ENCODE measurements at regions not wholly inside any gene's neighbourhood (a gene's known extent, or its start where the extent isn't known, plus 50 kb on each side); places are given as distances from the start of the nearest gene placed in this dataset.

DNA sequence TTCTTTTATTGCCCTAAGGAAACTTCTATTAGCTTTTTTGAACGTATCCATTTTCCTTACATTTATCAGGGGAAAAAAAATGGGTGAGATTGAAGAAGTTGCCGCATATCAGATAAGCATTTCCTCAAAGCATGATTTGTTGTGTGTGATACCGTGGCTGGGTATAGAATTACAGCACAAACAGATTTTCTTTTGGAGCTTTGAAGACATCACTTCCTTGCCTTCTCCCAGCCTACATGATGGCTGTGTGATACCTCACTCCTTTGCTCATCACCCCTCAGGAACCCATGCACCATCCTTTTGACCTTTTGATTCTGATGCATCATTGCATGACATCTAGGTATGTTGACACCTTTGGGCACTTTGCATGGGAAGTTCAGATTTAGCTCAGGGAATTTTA lies 1155.3 kb downstream of the BRD1 start (continued):
- TF ChIP-seq, protein P1, sequence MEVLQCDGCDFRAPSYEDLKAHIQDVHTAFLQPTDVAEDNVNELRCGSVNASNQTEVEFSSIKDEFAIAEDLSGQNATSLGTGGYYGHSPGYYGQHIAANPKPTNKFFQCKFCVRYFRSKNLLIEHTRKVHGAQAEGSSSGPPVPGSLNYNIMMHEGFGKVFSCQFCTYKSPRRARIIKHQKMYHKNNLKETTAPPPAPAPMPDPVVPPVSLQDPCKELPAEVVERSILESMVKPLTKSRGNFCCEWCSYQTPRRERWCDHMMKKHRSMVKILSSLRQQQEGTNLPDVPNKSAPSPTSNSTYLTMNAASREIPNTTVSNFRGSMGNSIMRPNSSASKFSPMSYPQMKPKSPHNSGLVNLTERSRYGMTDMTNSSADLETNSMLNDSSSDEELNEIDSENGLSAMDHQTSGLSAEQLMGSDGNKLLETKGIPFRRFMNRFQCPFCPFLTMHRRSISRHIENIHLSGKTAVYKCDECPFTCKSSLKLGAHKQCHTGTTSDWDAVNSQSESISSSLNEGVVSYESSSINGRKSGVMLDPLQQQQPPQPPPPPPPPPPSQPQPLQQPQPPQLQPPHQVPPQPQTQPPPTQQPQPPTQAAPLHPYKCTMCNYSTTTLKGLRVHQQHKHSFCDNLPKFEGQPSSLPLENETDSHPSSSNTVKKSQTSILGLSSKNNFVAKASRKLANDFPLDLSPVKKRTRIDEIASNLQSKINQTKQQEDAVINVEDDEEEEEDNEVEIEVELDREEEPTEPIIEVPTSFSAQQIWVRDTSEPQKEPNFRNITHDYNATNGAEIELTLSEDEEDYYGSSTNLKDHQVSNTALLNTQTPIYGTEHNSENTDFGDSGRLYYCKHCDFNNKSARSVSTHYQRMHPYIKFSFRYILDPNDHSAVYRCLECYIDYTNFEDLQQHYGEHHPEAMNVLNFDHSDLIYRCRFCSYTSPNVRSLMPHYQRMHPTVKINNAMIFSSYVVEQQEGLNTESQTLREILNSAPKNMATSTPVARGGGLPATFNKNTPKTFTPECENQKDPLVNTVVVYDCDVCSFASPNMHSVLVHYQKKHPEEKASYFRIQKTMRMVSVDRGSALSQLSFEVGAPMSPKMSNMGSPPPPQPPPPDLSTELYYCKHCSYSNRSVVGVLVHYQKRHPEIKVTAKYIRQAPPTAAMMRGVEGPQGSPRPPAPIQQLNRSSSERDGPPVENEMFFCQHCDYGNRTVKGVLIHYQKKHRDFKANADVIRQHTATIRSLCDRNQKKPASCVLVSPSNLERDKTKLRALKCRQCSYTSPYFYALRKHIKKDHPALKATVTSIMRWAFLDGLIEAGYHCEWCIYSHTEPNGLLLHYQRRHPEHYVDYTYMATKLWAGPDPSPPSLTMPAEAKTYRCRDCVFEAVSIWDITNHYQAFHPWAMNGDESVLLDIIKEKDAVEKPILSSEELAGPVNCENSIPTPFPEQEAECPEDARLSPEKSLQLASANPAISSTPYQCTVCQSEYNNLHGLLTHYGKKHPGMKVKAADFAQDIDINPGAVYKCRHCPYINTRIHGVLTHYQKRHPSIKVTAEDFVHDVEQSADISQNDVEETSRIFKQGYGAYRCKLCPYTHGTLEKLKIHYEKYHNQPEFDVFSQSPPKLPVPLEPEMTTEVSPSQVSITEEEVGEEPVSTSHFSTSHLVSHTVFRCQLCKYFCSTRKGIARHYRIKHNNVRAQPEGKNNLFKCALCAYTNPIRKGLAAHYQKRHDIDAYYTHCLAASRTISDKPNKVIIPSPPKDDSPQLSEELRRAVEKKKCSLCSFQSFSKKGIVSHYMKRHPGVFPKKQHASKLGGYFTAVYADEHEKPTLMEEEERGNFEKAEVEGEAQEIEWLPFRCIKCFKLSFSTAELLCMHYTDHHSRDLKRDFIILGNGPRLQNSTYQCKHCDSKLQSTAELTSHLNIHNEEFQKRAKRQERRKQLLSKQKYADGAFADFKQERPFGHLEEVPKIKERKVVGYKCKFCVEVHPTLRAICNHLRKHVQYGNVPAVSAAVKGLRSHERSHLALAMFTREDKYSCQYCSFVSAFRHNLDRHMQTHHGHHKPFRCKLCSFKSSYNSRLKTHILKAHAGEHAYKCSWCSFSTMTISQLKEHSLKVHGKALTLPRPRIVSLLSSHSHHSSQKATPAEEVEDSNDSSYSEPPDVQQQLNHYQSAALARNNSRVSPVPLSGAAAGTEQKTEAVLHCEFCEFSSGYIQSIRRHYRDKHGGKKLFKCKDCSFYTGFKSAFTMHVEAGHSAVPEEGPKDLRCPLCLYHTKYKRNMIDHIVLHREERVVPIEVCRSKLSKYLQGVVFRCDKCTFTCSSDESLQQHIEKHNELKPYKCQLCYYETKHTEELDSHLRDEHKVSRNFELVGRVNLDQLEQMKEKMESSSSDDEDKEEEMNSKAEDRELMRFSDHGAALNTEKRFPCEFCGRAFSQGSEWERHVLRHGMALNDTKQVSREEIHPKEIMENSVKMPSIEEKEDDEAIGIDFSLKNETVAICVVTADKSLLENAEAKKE (CRISPR knock-in tag; IDR thresholded peaks at IDR 0.05): no peak
- TF ChIP-seq EZH2phosphoT487 (IDR thresholded peaks at IDR 0.05; ENCODE audit: unreplicated experiment) (no peak), NANOG (IDR thresholded peaks at IDR 0.05; ENCODE audit: borderline replicate concordance) (no peak), JUNB (IDR thresholded peaks at IDR 0.05; ENCODE audit: unreplicated experiment) (no peak), ZNF331 (CRISPR knock-in tag; IDR thresholded peaks at IDR 0.05; ENCODE audit: low read depth) (no peak), STAT1 (IDR thresholded peaks at IDR 0.05; ENCODE audit: unreplicated experiment) (no peak), CREB1 (CRISPR knock-in tag; IDR thresholded peaks at IDR 0.05; ENCODE audit: low read depth) (no peak)
- TF ChIP-seq, protein P2, sequence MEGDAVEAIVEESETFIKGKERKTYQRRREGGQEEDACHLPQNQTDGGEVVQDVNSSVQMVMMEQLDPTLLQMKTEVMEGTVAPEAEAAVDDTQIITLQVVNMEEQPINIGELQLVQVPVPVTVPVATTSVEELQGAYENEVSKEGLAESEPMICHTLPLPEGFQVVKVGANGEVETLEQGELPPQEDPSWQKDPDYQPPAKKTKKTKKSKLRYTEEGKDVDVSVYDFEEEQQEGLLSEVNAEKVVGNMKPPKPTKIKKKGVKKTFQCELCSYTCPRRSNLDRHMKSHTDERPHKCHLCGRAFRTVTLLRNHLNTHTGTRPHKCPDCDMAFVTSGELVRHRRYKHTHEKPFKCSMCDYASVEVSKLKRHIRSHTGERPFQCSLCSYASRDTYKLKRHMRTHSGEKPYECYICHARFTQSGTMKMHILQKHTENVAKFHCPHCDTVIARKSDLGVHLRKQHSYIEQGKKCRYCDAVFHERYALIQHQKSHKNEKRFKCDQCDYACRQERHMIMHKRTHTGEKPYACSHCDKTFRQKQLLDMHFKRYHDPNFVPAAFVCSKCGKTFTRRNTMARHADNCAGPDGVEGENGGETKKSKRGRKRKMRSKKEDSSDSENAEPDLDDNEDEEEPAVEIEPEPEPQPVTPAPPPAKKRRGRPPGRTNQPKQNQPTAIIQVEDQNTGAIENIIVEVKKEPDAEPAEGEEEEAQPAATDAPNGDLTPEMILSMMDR (conservative IDR thresholded peaks at IDR 0.05; ENCODE audit: low read depth in 2 of 2): no peak

DNA sequence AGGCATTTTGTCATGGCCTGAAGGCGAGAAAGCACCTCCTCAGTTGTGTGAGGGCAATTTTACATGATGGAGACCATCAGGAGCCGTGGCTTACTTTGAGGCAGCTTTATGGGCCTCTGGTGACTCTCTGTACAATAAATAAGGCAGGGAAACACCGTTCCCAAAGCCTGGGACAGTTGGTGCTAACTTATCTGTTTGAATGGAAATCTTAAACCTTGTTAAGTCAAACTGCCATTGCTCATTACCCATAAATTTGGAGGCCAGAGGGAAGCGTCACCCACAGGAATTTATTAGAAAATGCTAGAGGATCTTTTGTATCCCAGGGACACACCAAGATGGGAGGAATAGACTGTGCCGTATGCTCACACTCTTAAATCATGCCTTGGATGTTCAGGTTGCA lies 1156.9 kb downstream of the BRD1 start:
- H3K36me3 Mint-ChIP-seq (ENCODE audit: low read depth): peaks cover 23% of the 10 kb centered on the region
- no peak overlapping the region for H3K4me3 ChIP-seq
- H3F3A ChIP-seq (replicated peaks; ENCODE audit: low read depth): no peaks in the 10 kb centered on the region
- DNase-seq (ENCODE audit: low spot score) (no peak), ATAC-seq (no peak)
- H3K27me3 ChIP-seq (ENCODE audit: insufficient read depth): no peaks in the 10 kb centered on the region
- peaks cover 8% of the 10 kb centered on the region; the same call in 1 of the 2 replicates for H3K36me3 ChIP-seq (ENCODE audit: insufficient read depth)
- no peaks in the 10 kb centered on the region for H3K79me2 ChIP-seq (replicated peaks; ENCODE audit: insufficient read depth)
- peaks cover 12% of the 10 kb centered on the region for H3K27me3 Mint-ChIP-seq (ENCODE audit: insufficient read depth, low read depth, poor library complexity)
- no peaks in the 10 kb centered on the region for H3K4me1 Mint-ChIP-seq
- no peaks in the 10 kb centered on the region for H4K20me1 ChIP-seq (replicated peaks; ENCODE audit: insufficient read depth)
- no peaks in the 10 kb centered on the region for H3K4me1 ChIP-seq (ENCODE audit: insufficient read depth)
- H2AFZ ChIP-seq: no peak overlapping the region
- no peak overlapping the region for H3K4me2 ChIP-seq
- H3K9me2 ChIP-seq (ENCODE audit: insufficient read depth): no peaks in the 10 kb centered on the region
- H3K9me3 Mint-ChIP-seq: peaks cover 18% of the 10 kb centered on the region
- no peak overlapping the region for H3K27ac Mint-ChIP-seq
- no peak overlapping the region for H3K27ac ChIP-seq (ENCODE audit: low read depth)
- no peak overlapping the region for H3K4me3 Mint-ChIP-seq
- TF ChIP-seq NANOG (IDR thresholded peaks at IDR 0.05; ENCODE audit: borderline replicate concordance): no peak
- TF ChIP-seq JUNB (IDR thresholded peaks at IDR 0.05; ENCODE audit: unreplicated experiment): no peak
- TF ChIP-seq EZH2phosphoT487 (IDR thresholded peaks at IDR 0.05; ENCODE audit: unreplicated experiment): no peak
- TF ChIP-seq STAT1 (IDR thresholded peaks at IDR 0.05; ENCODE audit: unreplicated experiment): no peak
- TF ChIP-seq ZNF114 (CRISPR knock-in tag; IDR thresholded peaks at IDR 0.05): no peak
- TF ChIP-seq, protein P3, sequence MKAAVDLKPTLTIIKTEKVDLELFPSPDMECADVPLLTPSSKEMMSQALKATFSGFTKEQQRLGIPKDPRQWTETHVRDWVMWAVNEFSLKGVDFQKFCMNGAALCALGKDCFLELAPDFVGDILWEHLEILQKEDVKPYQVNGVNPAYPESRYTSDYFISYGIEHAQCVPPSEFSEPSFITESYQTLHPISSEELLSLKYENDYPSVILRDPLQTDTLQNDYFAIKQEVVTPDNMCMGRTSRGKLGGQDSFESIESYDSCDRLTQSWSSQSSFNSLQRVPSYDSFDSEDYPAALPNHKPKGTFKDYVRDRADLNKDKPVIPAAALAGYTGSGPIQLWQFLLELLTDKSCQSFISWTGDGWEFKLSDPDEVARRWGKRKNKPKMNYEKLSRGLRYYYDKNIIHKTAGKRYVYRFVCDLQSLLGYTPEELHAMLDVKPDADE (IDR thresholded peaks at IDR 0.05): no peak
- TF ChIP-seq POLR2AphosphoS5 (IDR thresholded peaks at IDR 0.05; ENCODE audit: low read depth): no peak

Measured in GM23338 (cell line).